Left hindlimb (tissue), 1 donor: ENCODE measurements at regions not wholly inside any gene's neighbourhood (a gene's known extent, or its start where the extent isn't known, plus 50 kb on each side); places are given as distances from the start of the nearest gene placed in this dataset.

Experiments used
- DNase-seq: peaks from one replicate; pipeline ENCODE4 v3.0.0-alpha.2; 2018

- DNase-seq, result no peak
Observed at GRCh38 chr2:17124575-17125318, 393.5 kb downstream of the RAD51AP2 start.

- DNase-seq, result no peak
Observed at GRCh38 chr2:17122887-17123501, 395.2 kb downstream of the RAD51AP2 start.

GRCh38 chr2:17115466-17115865 is 402.8 kb downstream of the RAD51AP2 start:
- DNase-seq, result no peak

GRCh38 chr2:17115042-17115441 is 403.2 kb downstream of the RAD51AP2 start:
- no peak for DNase-seq

GRCh38 chr2:17107871-17108270 is 410.4 kb downstream of the RAD51AP2 start:
- no peak for DNase-seq

- DNase-seq, result no peak
Observed at GRCh38 chr2:17107151-17107550, 411.1 kb downstream of the RAD51AP2 start.

GRCh38 chr2:17106418-17106817 is 411.8 kb downstream of the RAD51AP2 start:
- no peak for DNase-seq

GRCh38 chr2:17104454-17104853 is 413.8 kb downstream of the RAD51AP2 start:
- DNase-seq, result no peak

- DNase-seq, result no peak
Observed at GRCh38 chr2:17101596-17101995, 416.6 kb downstream of the RAD51AP2 start.

GRCh38 chr2:17101091-17101490 is 417.1 kb downstream of the RAD51AP2 start:
- no peak for DNase-seq

GRCh38 chr2:17095340-17095739 is 422.9 kb downstream of the RAD51AP2 start:
- DNase-seq, result no peak

GRCh38 chr2:17093712-17094111 is 424.5 kb downstream of the RAD51AP2 start:
- DNase-seq, result no peak

GRCh38 chr2:17086990-17087389 is 421.4 kb upstream of the CYRIA start:
- no peak for DNase-seq

GRCh38 chr2:17085546-17086202 is 420.0 kb upstream of the CYRIA start:
- no peak for DNase-seq

GRCh38 chr2:17084877-17085276 is 419.2 kb upstream of the CYRIA start:
- DNase-seq, result no peak

- no peak for DNase-seq
Observed at GRCh38 chr2:17083902-17084301, 418.3 kb upstream of the CYRIA start.

GRCh38 chr2:17079262-17079661 is 413.6 kb upstream of the CYRIA start:
- DNase-seq, result no peak

- no peak for DNase-seq
Observed at GRCh38 chr2:17076533-17076932, 410.9 kb upstream of the CYRIA start.

- DNase-seq, result no peak
Observed at GRCh38 chr2:17070711-17071110, 405.1 kb upstream of the CYRIA start.

- DNase-seq, result no peak
Observed at GRCh38 chr2:17069564-17069963, 403.9 kb upstream of the CYRIA start.

- no peak for DNase-seq
Observed at GRCh38 chr2:17068021-17068420, 402.4 kb upstream of the CYRIA start.

- no peak for DNase-seq
Observed at GRCh38 chr2:17065536-17065935, 399.9 kb upstream of the CYRIA start.

- DNase-seq, result no peak
Observed at GRCh38 chr2:17061028-17061427, 395.4 kb upstream of the CYRIA start.

- DNase-seq, result no peak
Observed at GRCh38 chr2:17059458-17059857, 393.8 kb upstream of the CYRIA start.
